Fibroblast of lung (primary cell): ENCODE measurements at regions not wholly inside any gene's neighbourhood (a gene's known extent, or its start where the extent isn't known, plus 50 kb on each side); places are given as distances from the start of the nearest gene placed in this dataset.

Experiments used
- DNase-seq, 2 donors: peaks; one replicate each; pipeline versions ENCODE4 v3.0.0 to v3.0.0-alpha.2; 2010; ENCODE audit warnings: low read depth in 2 of 2
- H2AFZ ChIP-seq: 2 replicates; pipeline ENCODE4 v1.5.1; 2012; ENCODE audit warnings: low read length, control low read depth, inconsistent platforms
- H3K27ac ChIP-seq: 2 replicates; pipeline ENCODE4 v1.5.1; 2011; ENCODE audit warnings: low read length, control low read depth; ENCODE audit not compliant: insufficient read depth
- H3K27me3 ChIP-seq: 2 replicates; pipeline ENCODE4 v1.5.1; 2011; ENCODE audit warnings: mild to moderate bottlenecking, low read length; ENCODE audit not compliant: control insufficient read depth, insufficient read depth
- H3K36me3 ChIP-seq: 2 replicates; pipeline ENCODE4 v1.5.1; 2011; ENCODE audit warnings: low read length; ENCODE audit not compliant: control insufficient read depth, insufficient read depth
- H3K4me1 ChIP-seq: 2 replicates; pipeline ENCODE4 v1.5.1; 2011; ENCODE audit warnings: low read length; ENCODE audit not compliant: control insufficient read depth, insufficient read depth; ENCODE audit errors: extremely low read depth
- H3K4me2 ChIP-seq: 2 replicates; pipeline ENCODE4 v1.5.1; 2011; ENCODE audit warnings: low read length, control low read depth; ENCODE audit not compliant: insufficient read depth; ENCODE audit errors: extremely low read depth
- H3K4me3 ChIP-seq, 4 experiments: fragments of 200-600 bp in 1 of 4; sonication (generic) in 1 of 4; replicated peaks in 1 of 4; 2 replicates each; pipeline ENCODE4 v1.5.1; 2011 to 2016; ENCODE audit warnings: low read length in 4 of 4, low read depth in 3 of 4, mild to moderate bottlenecking in 3 of 4, control low read depth in 2 of 4, inconsistent platforms in 1 of 4, mixed read lengths in 1 of 4; ENCODE audit not compliant: insufficient read depth in 1 of 4; ENCODE audit errors: control extremely low read depth in 1 of 4
- H3K79me2 ChIP-seq: 2 replicates; pipeline ENCODE4 v1.5.1; 2012; ENCODE audit warnings: mild to moderate bottlenecking, low read length, inconsistent platforms; ENCODE audit not compliant: control insufficient read depth, insufficient read depth
- H3K9ac ChIP-seq: 2 replicates; pipeline ENCODE4 v1.5.1; 2011; ENCODE audit warnings: mild to moderate bottlenecking, low read length, control low read depth; ENCODE audit not compliant: insufficient read depth
- H3K9me3 ChIP-seq: 2 replicates; pipeline ENCODE4 v1.5.1; 2012; ENCODE audit warnings: low read depth, low read length; ENCODE audit not compliant: control insufficient read depth, insufficient read depth
- H4K20me1 ChIP-seq: 2 replicates; pipeline ENCODE4 v1.5.1; 2011; ENCODE audit warnings: low read length; ENCODE audit not compliant: control insufficient read depth, insufficient read depth; ENCODE audit errors: extremely low read depth
- EZH2 ChIP-seq: IDR thresholded peaks from 2 replicates; pipeline ENCODE4 v1.5.1; 2012; ENCODE audit warnings: low read length, control low read depth, mild to moderate bottlenecking; ENCODE audit errors: missing control alignments
- TF ChIP-seq, protein P1 (sequence below), 2 donors: IDR thresholded peaks in 1 of 2; conservative IDR thresholded peaks in 1 of 2; 1 replicate in 1 of 2; 2 replicates in 1 of 2; pipeline ENCODE4 v1.5.1; 2011 to 2012; ENCODE audit warnings: low read length in 2 of 2, control low read depth in 1 of 2, inconsistent platforms in 1 of 2, low read depth in 1 of 2, mild to moderate bottlenecking in 1 of 2

DNA sequence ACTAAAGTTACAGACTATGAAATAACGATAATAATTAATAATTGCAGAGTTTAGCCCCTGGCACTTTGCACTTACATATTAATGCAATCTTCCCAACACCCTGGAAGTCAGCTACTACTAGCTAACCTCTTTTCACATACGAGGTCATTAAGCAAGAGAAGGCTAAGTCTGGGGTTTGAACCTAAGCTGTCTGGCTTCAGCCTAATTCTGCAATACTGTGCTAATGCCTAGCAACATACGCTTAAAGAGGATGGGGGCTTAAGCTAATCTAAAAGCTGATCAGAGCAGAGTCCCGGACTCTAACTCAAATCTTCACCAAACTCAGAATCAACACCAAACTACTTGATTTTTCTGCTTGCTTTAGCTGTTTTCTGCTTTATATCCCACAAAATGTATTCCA is 168.7 kb upstream of the GNAI1 start:
- TF ChIP-seq, protein P1, sequence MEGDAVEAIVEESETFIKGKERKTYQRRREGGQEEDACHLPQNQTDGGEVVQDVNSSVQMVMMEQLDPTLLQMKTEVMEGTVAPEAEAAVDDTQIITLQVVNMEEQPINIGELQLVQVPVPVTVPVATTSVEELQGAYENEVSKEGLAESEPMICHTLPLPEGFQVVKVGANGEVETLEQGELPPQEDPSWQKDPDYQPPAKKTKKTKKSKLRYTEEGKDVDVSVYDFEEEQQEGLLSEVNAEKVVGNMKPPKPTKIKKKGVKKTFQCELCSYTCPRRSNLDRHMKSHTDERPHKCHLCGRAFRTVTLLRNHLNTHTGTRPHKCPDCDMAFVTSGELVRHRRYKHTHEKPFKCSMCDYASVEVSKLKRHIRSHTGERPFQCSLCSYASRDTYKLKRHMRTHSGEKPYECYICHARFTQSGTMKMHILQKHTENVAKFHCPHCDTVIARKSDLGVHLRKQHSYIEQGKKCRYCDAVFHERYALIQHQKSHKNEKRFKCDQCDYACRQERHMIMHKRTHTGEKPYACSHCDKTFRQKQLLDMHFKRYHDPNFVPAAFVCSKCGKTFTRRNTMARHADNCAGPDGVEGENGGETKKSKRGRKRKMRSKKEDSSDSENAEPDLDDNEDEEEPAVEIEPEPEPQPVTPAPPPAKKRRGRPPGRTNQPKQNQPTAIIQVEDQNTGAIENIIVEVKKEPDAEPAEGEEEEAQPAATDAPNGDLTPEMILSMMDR (conservative IDR thresholded peaks at IDR 0.05 in 1 of 2, IDR thresholded peaks at IDR 0.05 in 1 of 2; ENCODE audit: low read depth in 1 of 2, low read length in 2 of 2), result no peak
- no peak for TF ChIP-seq EZH2
- Histone ChIP-seq H3K9me3 (no peaks in the 10 kb centered on the region), H3K79me2 (no peaks in the 10 kb centered on the region), H3K27me3 (no peaks in the 10 kb centered on the region), H3K9ac (no peak overlapping the region), H4K20me1 (no peaks in the 10 kb centered on the region), H2AFZ (no peak overlapping the region), H3K36me3 (no peaks in the 10 kb centered on the region), H3K4me2 (no peak overlapping the region), H3K4me1 (no peaks in the 10 kb centered on the region), H3K4me3 (no peak overlapping the region), H3K27ac (no peak overlapping the region)
- DNase-seq, result no peak

DNA sequence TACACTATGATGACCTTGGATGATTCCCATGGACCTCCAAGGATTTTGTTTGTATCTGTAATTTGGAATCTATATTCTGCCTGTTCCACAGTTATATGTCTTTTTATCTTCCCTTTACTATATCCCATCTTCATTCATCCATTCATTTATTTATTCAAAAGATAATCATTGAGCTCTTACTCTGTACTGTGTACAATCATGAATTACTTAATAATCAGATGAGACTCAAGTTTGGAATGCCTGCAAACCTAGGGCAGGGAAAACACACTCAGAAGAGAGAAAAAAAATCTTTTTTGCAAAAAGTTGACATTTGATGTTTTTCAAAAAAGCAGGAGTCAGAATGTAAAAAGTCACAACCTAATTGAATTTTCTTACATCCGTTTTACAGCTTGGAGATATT is 170.2 kb upstream of the GNAI1 start:
- Histone ChIP-seq H3K27ac (no peak overlapping the region), H3K4me3 (no peak overlapping the region), H2AFZ (no peak overlapping the region), H4K20me1 (no peaks in the 10 kb centered on the region), H3K4me1 (no peaks in the 10 kb centered on the region), H3K9me3 (no peaks in the 10 kb centered on the region), H3K4me2 (no peak overlapping the region), H3K9ac (no peak overlapping the region), H3K36me3 (no peaks in the 10 kb centered on the region), H3K27me3 (no peaks in the 10 kb centered on the region), H3K79me2 (no peaks in the 10 kb centered on the region)
- TF ChIP-seq, protein P1 (conservative IDR thresholded peaks at IDR 0.05 in 1 of 2, IDR thresholded peaks at IDR 0.05 in 1 of 2; ENCODE audit: low read depth in 1 of 2, low read length in 2 of 2), result no peak
- TF ChIP-seq EZH2, result no peak
- DNase-seq, result no peak

DNA sequence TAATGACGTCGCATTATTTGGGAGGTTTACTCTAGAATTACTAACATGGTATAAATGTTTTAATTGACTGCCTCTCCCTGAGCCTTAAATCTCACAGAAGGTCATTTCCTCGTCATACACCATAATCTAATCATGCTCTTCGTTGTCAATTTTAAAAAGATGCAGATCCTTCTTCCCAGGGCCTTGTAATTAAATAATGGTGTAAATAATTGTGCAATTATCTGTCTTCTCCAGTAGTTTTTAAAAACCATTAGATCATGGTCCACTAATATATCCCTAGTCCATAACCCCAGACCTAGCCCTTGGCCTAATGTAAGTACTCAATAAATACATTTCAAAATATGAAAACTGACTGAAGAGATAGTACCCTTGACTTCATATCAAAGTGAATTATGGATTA is 181.5 kb upstream of the GNAI1 start:
- H3K4me1 ChIP-seq, result no peaks in the 10 kb centered on the region
- no peak for DNase-seq
- no peaks in the 10 kb centered on the region for H3K36me3 ChIP-seq
- no peak overlapping the region for H3K9ac ChIP-seq
- H4K20me1 ChIP-seq, result no peaks in the 10 kb centered on the region
- no peak overlapping the region for H3K4me2 ChIP-seq
- no peaks in the 10 kb centered on the region for H3K9me3 ChIP-seq
- H2AFZ ChIP-seq, result no peak overlapping the region
- H3K4me3 ChIP-seq, result no peak overlapping the region
- H3K27me3 ChIP-seq, result no peaks in the 10 kb centered on the region
- no peaks in the 10 kb centered on the region for H3K79me2 ChIP-seq
- TF ChIP-seq EZH2, result no peak
- TF ChIP-seq, protein P1 (conservative IDR thresholded peaks at IDR 0.05 in 1 of 2, IDR thresholded peaks at IDR 0.05 in 1 of 2; ENCODE audit: low read depth in 1 of 2, low read length in 2 of 2), result no peak
- no peak overlapping the region for H3K27ac ChIP-seq
